CD4-positive, alpha-beta T cell treated with Interleukin-6 for 4 hours (primary cell): ENCODE measurements at regions not wholly inside any gene's neighbourhood (a gene's known extent, or its start where the extent isn't known, plus 50 kb on each side); places are given as distances from the start of the nearest gene placed in this dataset.

Source experiments
- DNase-seq: peaks from one replicate; pipeline ENCODE4 v3.0.0-alpha.2; 2020; ENCODE audit warnings: mixed read lengths

- DNase-seq, result no peak
Measured at GRCh38 chr10:124240839-124241291, 147.5 kb upstream of the CHST15 start.

- no peak for DNase-seq
Measured at GRCh38 chr10:124239696-124240095, 146.3 kb upstream of the CHST15 start.

GRCh38 chr10:124239134-124239533 lies 145.7 kb upstream of the CHST15 start:
- no peak for DNase-seq

GRCh38 chr10:124238367-124238766 lies 145.0 kb upstream of the CHST15 start:
- DNase-seq, result no peak

- no peak for DNase-seq
Measured at GRCh38 chr10:124237282-124237961, 144.0 kb upstream of the CHST15 start.

- no peak for DNase-seq
Measured at GRCh38 chr10:124236816-124237215, 143.4 kb upstream of the CHST15 start.

GRCh38 chr10:124236136-124236535 lies 142.7 kb upstream of the CHST15 start:
- no peak for DNase-seq

- DNase-seq, result no peak
Measured at GRCh38 chr10:124235232-124235631, 141.8 kb upstream of the CHST15 start.

- DNase-seq, result no peak
Measured at GRCh38 chr10:124233546-124234138, 140.2 kb upstream of the CHST15 start.

GRCh38 chr10:124232686-124233545 lies 139.5 kb upstream of the CHST15 start:
- DNase-seq, result no peak

GRCh38 chr10:124231168-124232155 lies 138.1 kb upstream of the CHST15 start:
- no peak for DNase-seq

GRCh38 chr10:124230635-124231167 lies 137.3 kb upstream of the CHST15 start:
- DNase-seq, result no peak

GRCh38 chr10:124229989-124230634 lies 136.7 kb upstream of the CHST15 start:
- DNase-seq, result no peak

- no peak for DNase-seq
Measured at GRCh38 chr10:124229201-124229988, 136.0 kb upstream of the CHST15 start.

GRCh38 chr10:124228471-124228870 lies 135.1 kb upstream of the CHST15 start:
- no peak for DNase-seq

- DNase-seq, result no peak
Measured at GRCh38 chr10:124227988-124228387, 134.6 kb upstream of the CHST15 start.

GRCh38 chr10:124227055-124227975 lies 133.9 kb upstream of the CHST15 start:
- no peak for DNase-seq

GRCh38 chr10:124226271-124227054 lies 133.1 kb upstream of the CHST15 start:
- DNase-seq, result no peak
